ENCODE measurements at regions not wholly inside any gene's neighbourhood (a gene's known extent, or its start where the extent isn't known, plus 50 kb on each side); places are given as distances from the start of the nearest gene placed in this dataset.
"Not testable (repeated sequence)": the region's sequence is repeated elsewhere in the genome, so short reads cannot be mapped to it uniquely, and the experiment has no call there.

GRCh38 chr1:29767769-29768425 is 531.6 kb downstream of the PTPRU start:
- no peak for DNase-seq

DNA sequence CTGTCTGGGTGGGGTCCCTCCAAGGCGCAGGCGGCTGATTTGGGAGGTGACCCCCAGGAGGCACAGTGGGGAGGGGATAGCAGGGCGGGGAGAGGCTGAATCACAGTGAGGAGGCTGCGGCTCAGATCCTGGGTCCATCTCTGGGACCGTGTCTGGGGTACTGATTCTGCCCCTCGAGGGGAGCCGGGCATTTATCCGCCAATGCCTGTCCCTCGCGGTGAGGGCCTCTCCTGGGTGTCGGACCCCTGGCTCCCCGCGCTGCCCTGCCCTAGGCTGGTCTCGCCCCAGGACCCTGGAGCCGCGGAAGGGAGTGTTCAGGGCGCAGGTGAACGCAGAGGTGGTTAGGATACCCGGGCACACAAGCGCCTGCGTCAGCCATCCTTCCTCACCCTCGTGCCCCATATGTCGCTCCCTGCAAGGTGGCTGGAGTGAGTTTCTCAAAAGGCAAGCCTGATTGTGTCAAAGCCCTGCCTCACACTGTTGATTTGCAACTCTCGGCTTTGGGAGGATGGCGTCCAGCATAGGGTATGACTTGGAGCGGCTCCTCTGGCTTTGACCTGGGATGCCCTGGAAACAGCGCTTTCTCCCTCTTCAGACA is 530.9 kb downstream of the PTPRU start:
- no peak for DNase-seq

GRCh38 chr1:29762635-29763034 is 526.3 kb downstream of the PTPRU start:
- no peak for DNase-seq

DNA sequence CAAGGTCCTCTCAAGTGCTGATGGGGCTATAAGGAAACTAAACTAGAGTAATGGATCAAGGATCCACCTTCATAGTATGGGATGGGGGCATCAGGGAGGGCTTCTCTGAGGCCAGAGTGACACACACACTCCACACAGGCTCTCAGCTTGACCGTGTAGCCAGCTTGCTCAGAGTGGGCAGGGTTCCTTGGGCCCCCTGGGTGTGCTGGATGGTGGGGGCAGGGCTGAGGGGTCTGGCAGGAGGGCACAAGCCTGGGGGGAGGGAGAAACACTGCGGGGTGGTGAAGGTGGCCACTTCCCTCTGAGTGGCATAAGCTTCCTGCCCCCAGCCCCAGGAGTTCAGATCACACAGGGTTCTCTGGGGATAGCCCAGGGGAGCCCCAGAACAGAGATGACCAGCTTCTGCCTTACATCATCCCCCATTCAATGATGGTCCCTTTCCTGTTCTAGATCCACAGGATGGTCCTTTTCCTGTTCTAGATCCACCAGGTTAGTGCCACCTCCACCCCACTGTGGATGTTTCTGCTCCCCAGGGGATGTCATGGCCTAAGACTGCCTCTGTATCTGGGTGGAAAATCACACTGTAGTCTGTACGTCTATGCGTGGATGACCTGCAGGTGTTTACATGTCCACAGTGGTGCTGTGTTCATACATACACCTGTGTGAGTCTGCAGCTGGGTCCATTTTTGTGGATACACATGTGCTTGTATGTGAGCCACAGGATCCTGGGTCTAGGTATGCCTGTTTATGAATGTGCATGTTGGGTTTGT is 525.0 kb downstream of the PTPRU start:
- DNase-seq, result no peak

GRCh38 chr1:29760067-29760564 is 523.8 kb downstream of the PTPRU start:
- no peak for DNase-seq

GRCh38 chr1:29758781-29759499 is 522.6 kb downstream of the PTPRU start:
- no peak for DNase-seq

- no peak for DNase-seq
These were observed 521.8 kb downstream of the PTPRU start for GRCh38 chr1:29757866-29758780.

GRCh38 chr1:29756901-29757725 is 520.8 kb downstream of the PTPRU start:
- no peak for DNase-seq

- DNase-seq, result no peak
These were observed 520.2 kb downstream of the PTPRU start for GRCh38 chr1:29756498-29756897.

- DNase-seq, result no peak
These were observed 519.8 kb downstream of the PTPRU start for GRCh38 chr1:29756085-29756484.

GRCh38 chr1:29755412-29756015 is 519.2 kb downstream of the PTPRU start:
- not testable (repeated sequence) for DNase-seq

- no peak for DNase-seq
These were observed 518.5 kb downstream of the PTPRU start for GRCh38 chr1:29754573-29755375.

DNA sequence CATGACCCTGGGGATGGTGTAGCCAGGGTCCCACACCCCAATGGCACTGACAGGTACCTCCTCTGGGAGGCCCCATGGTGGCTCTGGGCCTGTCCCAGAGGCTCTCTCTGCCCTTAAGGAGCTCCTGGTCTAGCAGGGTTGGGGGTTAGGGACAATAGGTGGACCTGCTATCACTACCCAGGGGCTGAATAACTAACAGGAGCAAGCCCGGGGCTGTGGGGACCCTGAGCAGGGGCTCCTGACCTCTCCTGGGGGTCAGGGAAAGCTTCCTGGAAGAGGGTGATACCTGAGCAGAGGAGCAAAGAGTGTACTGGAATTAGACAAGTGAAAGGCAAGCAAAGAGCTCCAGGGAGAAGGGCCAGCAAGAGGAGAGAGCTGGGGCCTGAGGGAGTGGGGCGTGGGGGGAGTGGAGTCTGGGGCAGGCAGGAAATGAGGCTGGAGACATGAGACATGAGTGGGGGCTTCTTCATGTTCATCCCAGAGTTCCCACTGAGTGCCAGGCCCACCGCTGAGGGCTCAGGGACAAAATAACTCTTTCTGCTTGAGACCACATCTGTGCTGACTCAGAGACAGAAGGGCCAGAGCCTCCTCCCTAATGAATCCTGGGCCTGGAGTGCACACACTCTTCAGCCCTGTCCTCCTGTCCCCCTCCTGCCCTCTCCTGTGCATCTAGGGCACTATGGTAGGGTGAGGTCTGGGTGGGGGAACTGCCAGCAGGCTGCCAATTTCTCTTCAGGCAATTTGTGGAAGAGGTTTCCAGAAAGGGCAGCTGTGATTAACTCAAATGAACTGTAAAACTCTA is 517.6 kb downstream of the PTPRU start:
- no peak for DNase-seq

DNA sequence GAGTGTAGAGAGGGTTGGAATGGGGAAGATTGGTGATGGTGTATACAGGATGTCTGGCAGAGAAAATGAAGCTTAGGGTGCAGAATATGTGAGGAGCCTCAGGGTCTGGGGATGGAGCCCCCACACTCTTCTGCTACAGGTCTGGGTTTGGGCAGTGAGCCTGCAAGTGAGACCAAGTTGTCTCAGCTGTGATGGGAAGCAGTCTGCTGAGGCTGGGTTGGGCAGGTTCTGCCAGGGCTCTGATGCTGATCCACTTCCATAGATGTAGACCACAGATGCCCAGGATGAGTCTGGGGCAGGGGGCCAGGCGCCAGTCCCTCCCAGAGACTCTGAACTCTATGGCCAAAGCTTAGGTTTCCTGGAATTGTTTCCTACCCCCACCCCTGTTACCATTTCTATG is 516.9 kb downstream of the PTPRU start:
- DNase-seq, result no peak

DNA sequence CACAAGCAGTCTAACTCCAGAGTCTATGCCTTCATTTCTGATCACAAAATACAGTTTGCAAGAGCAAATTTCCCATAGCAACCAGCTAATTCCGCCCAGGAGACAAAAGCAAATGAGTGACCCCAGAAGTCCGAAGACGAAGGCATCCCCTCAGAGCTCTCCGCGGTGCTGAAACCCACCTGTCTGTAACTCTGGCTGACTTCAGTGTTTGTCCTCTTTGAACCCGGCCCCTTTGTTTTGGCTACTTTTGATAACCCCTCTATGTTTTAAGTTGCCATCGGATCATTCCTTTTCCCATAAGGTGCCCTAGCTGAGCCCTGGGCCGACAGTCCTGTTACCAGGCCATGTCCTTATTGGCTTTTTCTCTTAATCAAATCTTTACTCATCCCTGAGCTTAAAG is 515.8 kb downstream of the PTPRU start:
- no peak for DNase-seq

GRCh38 chr1:29749024-29749945 is 513.0 kb downstream of the PTPRU start:
- no peak for DNase-seq

- no peak for DNase-seq
These were observed 510.9 kb downstream of the PTPRU start for GRCh38 chr1:29747196-29747595.
